RWPE1 (cell line): ENCODE measurements at regions not wholly inside any gene's neighbourhood (a gene's known extent, or its start where the extent isn't known, plus 50 kb on each side); places are given as distances from the start of the nearest gene placed in this dataset.
"Not testable (repeated sequence)": the region's sequence is repeated elsewhere in the genome, so short reads cannot be mapped to it uniquely, and the experiment has no call there.

Experiments
- CTCF ChIA-PET: fragments of 350-600 bp; sonication (Branson Sonifier 250); formaldehyde crosslinking; extraction: SDS; loops from one replicate; lab custom pipeline; 2021; lab: Yijun Ruan, JAX
- POLR2A ChIA-PET: fragments of 400-600 bp; formaldehyde crosslinking; extraction: SDS; loops from one replicate; lab custom pipeline; 2020; ENCODE audit warnings: antibody characterized with exemption; ENCODE audit not compliant: low non-redundant PET; lab: Yijun Ruan, JAX
- DNase-seq: peaks from one replicate; pipeline ENCODE4 v3.0.0; 2012; ENCODE audit warnings: low spot score
- H3K27ac ChIP-seq: fragments of 450-650 bp; 2 replicates; pipeline ENCODE4 v1.5.1; 2017
- CTCF ChIP-seq: fragments of 450-650 bp; conservative IDR thresholded peaks from 2 replicates; pipeline ENCODE4 v1.5.1; 2017; ENCODE audit warnings: low read depth, mild to moderate bottlenecking

- no peak overlapping the region for H3K27ac ChIP-seq
- ChIA-PET POLR2A (no interaction called here), CTCF (no interaction called here)
- DNase-seq: no peak
- no peak for TF ChIP-seq CTCF
These were observed 149.9 kb downstream of the C6orf118 start for GRCh38 chr6:165159460-165159859.

GRCh38 chr6:165146456-165146855, 162.9 kb downstream of the C6orf118 start:
- ChIA-PET CTCF (interaction anchor here (0.7 kb wide), 1 partner anchor 202 kb away, joined by 3 read pairs; no protein-coding TSS in a partner anchor), POLR2A (no interaction called here)
- no peak for DNase-seq
- TF ChIP-seq CTCF: no peak
- H3K27ac ChIP-seq: no peak overlapping the region

- no peak for TF ChIP-seq CTCF
- CTCF ChIA-PET: no interaction called here
- POLR2A ChIA-PET: no interaction called here
- no peak overlapping the region for H3K27ac ChIP-seq
- DNase-seq: no peak
These were observed 173.5 kb downstream of the C6orf118 start for GRCh38 chr6:165135889-165136288.

- no peak for DNase-seq
- no peak for TF ChIP-seq CTCF
- CTCF ChIA-PET: no interaction called here
- H3K27ac ChIP-seq: no peak overlapping the region
- POLR2A ChIA-PET: no interaction called here
These were observed 180.3 kb downstream of the C6orf118 start for GRCh38 chr6:165129086-165129485.

- DNase-seq, POLR2A ChIA-PET, H3K27ac ChIP-seq: not testable (repeated sequence)
- CTCF ChIA-PET: interaction anchor here (0.7 kb wide), 1 partner anchor 59 kb away, joined by 3 read pairs; no protein-coding TSS in a partner anchor
These were observed 181.7 kb downstream of the C6orf118 start for GRCh38 chr6:165127743-165128142.

DNA sequence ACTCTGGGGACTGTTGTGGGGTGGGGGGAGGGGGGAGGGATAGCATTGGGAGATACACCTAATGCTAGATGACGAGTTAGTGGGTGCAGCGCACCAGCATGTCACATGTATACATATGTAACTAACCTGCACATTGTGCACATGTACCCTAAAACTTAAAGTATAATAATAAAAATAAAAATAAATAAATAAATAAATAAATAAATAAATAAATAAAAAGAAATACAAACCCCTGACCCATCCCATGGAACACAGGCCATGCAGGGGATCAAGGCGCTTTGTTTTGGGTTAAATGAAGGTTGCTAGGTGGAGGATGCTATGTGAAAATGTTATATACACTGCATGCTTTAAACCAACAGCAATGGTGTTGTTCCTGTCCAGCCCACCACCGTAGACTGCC, 184.7 kb downstream of the C6orf118 start:
- DNase-seq, H3K27ac ChIP-seq, CTCF ChIA-PET, POLR2A ChIA-PET: not testable (repeated sequence)

GRCh38 chr6:165119231-165120020, 190.0 kb downstream of the C6orf118 start:
- DNase-seq: peak; percentile 8
- POLR2A ChIA-PET: no interaction called here
- H3K27ac ChIP-seq: no peak overlapping the region
- TF ChIP-seq CTCF: no peak
- CTCF ChIA-PET: no interaction called here
